Activated CD4-positive, alpha-beta T cell treated with anti-CD3 and anti-CD28 coated beads for 4 hours (primary cell): ENCODE measurements at regions not wholly inside any gene's neighbourhood (a gene's known extent, or its start where the extent isn't known, plus 50 kb on each side); places are given as distances from the start of the nearest gene placed in this dataset.

Source experiments
- DNase-seq, 2 donors: peaks; one replicate each; pipeline ENCODE4 v3.0.0-alpha.2; 2020

DNA sequence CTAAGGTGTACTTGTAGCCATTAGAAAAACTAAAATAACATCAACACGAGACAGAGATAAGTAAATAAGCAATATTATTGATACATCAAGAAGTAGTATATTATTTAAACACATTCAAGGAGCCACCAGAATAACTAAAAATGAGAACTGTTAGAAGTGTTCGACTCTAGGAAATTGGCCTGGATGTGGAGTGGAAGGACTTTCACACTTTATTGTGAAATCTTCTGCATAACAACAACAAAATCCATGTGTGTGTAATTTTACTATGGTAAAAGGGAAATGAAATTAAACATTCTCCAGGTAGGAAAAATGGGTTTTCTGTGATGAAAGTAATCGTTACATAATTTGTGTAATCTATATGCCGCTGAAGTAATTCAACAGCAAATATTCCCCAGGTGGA, 96.3 kb upstream of the RNF152 start:
- no peak for DNase-seq

DNA sequence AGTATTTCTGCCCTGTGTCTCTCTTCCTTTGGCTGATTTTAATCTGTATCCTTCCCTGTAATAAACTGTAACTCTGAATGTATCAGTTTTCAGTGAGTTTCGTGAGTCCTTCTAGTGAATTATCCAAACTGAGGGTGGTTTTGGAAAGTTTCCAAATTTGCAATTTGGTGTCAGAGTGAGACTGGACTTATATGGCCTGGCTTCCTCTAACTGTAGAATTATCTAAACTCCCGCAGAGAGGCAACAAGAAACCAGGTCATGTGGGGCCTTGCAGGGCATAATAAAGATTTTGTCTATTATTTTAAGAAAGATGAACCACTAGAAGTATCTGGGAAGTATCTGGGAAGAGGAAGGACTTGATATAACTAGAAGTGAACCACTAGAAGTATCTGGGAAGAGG, 95.3 kb upstream of the RNF152 start:
- no peak for DNase-seq

DNA sequence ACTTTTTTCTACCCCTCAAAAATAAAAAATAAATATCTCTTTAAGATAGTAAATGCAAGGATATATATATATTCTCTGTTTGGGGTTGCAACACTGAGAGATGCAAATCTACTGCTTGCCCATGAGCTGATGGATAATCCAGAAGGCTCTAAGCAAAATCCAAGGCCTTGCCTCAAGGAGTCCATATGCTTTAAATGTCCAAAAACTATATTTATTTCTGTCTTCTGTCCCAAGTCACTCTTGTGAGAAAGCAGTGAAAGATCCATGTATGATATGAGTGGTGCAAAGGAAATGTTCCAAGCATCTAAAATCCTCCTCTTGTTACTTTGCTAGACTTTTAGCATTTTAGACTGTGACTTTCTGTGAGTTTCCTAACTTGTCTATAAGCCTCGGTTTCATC, 92.9 kb upstream of the RNF152 start:
- DNase-seq: no peak

DNA sequence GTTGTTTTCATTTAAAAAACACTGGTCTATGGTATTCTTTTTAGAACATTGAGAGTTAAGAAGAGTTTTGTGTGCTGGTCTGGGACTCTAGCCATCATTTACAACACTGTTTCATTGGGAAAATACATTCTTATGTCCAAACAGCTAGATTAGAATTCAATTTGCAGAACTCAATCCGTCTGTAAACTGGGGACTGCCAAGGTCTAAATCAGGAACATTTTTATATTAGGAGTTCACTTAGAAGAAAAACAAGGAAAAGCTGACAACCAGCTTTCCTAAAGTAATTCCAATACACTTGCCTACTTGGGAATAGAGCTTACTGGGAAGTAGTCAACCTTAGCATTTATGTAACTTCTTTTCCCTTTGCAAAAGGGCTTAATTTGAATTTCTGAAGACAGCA, 91.5 kb upstream of the RNF152 start:
- DNase-seq: no peak

DNA sequence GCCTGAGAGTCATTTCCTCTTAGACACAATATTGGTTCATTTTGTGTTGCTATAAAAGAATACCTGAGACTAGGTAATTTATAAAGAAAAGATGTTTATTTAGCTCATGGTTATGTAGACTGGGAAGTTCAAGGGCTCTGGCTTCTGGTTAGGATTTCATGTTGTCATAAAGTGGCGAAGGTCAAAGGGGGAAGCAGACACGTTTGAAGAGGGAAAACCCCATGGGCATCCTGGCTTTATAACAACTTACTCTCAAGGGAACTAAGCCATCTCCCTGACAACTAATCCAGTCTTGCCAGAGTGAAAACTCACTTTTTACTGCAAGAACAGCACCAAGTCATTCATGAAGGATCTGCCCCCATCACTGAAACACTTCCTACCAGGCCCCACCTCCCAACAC, 89.7 kb upstream of the RNF152 start:
- DNase-seq: no peak

DNA sequence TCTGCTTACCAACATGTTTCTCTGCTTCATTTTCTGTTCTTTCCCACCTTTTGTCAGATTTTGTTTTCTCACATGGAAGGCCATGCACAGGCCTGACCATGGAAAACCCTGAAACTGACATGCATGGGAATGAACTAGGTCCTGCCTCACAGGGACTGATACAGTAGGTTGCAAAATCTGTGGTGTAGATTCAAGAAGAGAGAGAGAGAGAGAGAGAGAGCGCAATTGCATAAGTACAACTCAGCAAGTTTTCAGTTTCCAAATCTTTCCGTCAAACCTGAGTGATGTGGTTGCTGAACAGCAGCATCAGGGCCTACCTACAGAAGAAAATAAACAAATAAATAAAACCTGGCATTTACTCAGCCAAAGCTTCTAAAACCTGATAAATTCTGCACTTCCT, 87.5 kb upstream of the RNF152 start:
- DNase-seq: no peak

DNA sequence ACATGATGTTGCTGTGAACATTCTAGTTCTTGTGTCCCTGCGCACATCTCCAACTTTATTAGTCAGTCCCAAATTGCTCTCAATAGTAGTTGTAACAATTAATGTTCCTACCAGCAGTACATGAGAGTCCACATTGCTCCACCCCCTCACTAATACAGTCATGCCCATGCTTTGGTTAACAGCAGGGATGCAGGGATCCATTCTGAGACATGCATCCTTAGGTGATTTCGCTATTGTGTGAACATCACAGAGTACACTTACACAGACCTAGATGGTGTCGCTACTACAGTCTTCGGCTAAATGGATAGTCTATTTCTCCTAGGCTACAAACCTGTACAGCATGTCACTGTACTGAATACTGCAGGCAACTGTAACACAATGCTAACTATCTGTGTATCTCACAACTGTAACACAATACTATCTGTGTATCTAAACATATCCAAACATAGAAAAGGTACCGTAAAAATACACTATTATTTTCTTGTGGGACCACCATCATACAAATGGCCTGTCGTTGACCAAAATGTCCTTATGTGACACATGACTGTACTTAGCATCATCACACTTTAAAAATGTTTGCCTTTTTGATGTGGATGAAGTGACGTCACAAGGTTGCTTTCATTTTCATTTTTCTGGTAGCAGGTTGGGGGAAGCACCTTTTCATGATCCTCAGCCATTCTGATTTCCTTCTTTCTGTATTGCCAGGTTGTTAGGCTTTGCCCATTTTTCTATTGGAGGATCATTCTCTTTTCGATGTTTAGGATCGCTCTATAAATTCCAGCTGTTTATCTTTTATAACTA, 82.9 kb upstream of the RNF152 start:
- peak; percentile 14 to 38 for DNase-seq

DNA sequence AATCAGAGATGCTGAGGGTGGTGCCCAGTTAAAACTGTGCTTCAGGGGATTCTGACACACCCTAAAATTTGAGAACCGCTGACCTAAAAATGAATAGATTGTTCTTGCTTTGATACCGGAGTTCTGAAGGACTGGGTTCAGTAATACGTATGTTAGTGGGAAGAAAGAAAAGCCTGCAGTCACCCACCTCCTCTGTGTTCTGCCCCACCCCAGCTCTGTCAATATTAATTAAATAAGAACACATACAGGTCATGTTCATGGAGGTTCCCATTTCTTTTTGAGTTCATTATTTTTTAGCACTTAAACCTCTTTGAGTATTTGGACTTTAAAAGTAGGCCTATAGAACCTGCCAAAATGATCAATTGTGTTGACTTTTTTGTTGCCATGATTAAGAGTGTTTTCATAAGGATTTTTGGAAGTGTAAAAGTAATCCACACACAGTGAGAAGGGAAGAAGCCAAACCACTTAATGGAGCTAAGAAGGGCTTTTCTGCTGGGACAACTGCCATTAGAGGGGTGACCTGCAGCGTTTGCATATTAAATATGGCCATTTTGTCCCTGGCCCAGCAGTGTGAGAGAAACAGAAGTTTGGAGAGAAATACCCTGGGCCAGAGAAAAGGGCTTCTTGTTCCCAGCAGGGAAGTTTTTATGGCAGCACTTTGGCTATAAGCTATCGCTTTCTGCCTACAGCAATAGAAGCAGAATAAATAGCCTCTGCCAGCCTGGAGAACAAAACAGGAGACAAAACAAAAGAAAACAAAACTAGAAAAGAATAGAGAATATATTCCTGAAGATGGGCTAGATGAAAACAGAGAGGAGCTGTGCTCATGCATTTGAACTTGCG, 80.7 kb upstream of the RNF152 start:
- DNase-seq: no peak

DNA sequence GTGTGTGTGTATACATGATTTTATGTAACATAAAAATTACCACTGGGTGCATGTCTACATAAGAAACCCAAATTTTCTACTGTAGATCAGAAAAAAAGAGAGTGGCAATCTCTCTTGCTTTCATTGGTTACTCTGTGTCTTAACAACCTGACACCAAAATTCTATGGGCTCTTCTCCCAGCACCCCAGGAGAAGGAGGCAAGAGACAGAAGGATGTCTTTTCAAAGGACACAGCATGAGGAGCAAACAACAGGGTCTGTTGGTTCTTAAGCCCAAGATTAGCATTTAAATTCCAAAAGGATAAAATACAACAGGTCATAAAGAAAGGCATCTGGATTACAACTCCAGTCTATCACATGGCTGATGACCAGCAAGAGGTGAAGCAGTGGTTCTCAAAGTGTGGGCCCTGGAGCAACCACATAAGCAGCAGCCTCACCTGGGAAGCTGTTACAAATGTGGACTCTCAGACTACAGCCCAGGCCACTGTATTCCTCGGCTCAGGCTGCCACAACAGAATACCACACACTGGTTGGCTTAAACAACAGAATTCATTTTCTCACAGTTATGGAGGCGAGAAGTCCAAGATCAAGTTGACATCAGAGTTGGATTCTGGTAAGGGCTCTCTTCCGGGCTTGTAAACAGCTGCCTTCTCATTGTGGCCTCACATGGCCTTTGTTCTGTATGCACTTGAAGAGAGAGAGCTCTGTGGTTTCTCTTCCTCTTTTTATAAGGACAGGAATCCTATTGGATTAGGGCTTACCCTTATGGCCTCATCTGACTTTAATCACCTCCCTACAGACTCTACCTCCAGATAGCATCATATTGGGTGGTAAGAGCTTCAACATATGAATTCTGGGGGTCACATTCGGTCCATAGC, 79.8 kb upstream of the RNF152 start:
- no peak for DNase-seq

DNA sequence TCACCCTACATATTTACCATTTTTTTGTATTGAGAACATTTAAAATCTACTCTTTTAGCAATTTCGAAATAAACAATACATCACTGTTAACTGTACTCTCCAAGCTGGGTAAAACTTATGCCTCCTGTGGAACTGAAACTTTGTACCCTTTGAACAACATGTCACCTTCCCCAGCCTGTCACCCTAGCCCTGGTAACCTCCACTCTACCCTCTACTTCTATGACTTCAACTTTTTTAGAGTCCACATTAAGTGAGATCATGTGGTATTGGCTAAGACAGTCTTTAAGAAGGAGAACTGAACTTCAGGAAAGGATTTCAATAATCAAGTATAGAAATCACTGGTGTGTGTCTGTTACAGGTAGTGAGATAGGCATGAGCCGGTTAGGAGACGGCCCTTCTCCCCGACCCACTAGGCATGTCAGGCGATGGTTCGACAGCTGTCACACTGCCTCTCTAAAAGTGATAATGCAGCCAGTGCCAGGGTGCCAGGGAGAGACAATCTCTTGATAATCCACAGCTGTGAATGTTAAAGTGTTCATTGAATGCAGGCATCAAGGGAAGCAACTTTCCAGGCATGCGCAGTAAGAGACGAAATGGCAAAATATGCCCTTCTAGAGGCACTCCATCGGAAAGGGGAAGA, 74.6 kb upstream of the RNF152 start:
- DNase-seq: no peak

DNA sequence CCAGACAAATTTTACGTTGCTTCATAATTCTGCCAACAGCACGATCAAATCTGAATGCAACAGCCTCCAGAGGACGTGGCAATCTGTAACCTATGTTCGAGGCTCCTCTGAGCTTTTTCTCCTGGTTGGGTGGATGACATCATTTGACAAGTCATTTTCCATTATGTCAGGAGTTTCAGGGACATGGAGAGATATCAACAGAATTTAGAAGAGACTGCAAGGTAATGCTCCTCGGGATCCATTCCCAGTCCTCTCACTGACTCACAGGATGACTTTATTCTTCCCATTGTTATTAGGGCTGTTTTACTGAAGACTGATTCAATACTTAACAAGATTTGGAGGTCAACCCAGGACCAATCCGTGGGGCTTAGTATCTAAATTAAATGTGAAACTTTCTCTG, 72.5 kb upstream of the RNF152 start:
- no peak for DNase-seq

DNA sequence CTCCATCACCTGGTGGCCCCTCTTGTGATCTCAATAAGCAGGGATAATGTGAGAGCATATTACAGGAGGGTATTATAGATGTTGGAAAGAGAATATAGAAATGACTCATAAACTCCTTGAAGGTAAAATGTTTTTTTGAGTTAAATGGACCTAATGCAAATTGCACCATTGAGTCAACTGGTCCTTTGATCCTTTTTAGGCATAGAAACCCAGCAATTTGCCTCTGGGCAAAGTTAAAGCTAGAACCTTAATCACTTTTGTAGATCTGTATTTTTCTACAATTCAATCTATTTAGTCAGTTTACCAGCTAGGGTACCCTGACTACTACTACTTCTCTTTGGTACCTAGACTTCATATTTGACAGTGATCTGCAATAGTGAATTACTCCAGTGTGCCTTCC, 71.8 kb upstream of the RNF152 start:
- DNase-seq: no peak

DNA sequence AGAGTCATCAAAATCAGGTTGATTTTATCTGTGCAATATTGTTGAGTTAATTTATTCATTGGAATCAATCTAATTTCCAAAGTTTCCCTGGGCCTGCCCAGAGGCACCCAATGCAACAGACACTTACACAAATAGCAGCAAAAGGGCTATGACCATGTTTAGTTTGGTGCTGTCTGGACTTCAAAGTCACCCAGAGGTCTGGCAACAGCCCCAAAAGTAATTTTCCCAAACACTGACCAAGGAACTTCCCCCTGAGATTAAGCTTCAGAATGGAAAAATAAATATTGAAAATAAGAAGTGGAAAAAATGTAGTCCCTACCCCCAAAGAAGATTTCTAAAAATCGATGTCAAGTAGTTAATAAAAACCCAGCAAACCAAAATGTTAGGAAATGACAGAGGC, 70.9 kb upstream of the RNF152 start:
- DNase-seq: no peak

DNA sequence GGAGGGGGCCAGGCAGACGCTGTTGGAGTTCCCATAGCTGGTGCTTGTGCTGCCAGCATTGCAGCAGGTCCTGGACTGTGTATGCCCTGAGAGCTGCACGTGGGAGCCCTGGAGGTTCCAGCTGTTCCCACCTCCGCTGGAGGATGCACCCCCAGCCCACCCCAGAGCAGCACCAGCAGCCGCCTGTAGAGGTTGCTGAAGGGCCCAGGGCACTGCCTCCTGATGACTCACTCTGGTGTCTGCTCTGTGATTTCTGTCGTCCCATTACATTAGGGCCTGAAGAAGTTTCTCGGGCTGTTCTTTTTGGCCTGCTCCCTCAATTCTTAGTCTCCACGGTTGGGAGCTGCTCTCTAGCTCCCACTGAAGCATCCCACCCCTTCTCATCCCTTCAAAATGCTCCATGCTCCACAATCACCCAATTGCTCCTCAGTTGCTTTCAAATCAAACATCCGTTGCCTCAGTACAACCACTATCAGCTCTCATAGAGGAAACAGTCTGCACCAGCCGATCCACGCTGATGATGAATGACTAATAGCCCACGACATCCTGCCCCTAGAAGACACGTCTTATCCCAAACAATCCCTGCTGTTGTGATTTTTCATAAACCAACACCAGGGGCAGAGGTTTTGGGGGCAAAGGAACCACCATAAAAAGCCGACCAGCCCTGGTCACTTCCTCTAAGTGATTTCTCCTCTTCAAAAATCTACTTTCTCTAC, 65.2 kb upstream of the RNF152 start:
- DNase-seq: no peak

DNA sequence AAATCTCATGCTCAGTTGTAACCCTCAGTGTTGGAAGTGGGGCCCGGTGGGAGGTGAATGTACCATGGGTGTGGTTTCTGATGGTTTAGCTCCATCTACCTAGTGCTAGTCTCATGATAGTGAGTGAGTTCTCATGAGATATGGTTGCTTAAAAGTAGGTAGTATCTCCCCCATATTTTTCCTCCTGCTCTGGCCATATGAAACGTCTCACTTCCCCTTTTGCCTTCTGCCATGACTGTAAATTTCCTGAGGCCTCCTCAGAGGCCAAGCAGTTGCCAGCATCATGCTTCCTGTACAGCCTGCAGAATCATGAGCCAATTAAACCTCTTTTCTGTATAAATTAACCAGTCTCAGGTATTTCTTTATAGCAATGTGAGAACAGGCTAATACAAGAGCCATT, 62.8 kb upstream of the RNF152 start:
- DNase-seq: no peak

DNA sequence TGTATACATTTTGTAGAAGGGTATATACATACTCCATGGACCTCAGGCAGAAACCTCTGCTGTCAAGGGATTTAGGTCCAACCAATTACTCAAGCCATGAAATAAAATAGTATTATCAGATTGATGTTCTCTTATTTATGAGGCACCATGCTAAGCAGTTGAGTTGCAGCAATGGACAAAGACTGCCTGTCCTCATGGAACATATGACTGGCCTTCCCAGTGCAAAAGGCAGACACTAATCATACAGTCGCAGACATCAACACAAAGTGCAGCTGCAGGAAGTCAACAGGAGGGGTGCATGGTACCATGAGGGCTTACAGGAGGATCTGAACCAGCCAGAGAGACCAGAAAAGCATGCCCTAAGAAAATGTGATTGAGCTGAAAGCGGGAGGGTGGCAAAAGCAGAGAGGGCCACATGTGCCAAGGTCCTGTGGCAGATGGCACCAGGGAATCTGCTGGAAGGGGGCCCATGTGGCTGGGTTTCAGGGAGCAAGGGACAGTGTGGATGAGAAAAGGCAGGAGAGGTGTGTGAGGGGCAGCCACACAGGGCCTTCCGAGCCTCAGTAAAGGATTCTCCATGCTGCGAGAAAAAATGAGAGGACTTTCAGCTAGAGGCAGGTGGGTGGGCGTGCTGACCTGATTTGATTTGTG, 61.4 kb upstream of the RNF152 start:
- no peak for DNase-seq

DNA sequence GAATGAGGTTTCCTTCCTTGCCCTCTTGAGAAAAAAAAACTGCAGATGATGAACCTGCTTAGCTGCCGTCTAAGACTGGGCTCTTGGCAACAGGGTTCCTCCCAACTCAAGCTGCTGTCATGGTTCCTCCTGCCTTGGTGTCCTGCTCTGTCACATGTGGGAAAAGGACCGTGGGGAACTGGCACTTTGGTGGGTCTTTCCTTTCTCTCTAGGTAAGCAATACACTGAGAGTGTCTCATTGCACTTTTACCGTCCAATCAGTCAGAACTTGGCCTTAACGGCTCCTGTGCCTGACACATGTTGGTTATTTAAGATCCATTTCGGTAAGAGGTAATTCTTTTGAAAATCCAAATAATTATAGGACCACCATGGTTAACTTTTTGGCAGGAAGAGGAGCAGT, 60.8 kb upstream of the RNF152 start:
- no peak for DNase-seq

DNA sequence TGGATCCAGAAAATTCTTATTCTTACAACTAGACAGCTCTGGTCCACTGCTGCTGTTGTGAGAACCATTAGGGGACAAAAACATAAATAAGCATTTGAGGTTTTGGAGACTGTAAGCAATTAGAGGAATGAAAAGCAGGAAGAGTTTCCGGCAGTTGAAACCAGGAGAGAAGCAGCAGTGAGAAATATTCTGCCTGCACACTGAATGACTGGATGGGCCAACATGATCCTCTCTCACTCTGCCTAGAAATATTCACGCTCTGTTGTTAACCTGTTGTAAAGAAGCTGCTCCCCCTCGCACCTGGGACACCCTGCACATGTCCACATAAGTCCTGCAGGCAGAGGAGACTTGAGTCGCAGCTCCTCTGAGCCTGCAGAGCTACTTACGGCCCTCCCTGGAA, 60.4 kb upstream of the RNF152 start:
- no peak for DNase-seq

DNA sequence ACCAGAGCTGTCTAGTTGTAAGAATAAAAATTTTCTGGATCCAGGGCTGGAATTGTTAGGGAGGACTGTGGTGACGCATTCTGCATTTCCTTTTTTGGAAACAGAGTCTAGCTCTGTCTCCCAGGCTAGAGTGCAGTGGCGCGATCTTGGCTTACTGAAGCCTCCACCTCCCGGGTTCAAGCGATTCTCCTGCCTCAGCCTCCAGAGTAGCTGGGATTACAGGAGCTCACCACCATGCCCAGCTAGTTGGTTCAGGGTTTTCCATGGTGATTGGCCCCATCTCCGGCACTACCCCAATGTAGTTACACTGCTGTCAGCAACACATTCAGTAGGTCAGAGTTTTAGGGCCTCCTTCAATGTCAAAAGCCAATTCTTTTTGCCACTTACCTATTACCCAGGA, 58.6 kb upstream of the RNF152 start:
- DNase-seq: no peak

DNA sequence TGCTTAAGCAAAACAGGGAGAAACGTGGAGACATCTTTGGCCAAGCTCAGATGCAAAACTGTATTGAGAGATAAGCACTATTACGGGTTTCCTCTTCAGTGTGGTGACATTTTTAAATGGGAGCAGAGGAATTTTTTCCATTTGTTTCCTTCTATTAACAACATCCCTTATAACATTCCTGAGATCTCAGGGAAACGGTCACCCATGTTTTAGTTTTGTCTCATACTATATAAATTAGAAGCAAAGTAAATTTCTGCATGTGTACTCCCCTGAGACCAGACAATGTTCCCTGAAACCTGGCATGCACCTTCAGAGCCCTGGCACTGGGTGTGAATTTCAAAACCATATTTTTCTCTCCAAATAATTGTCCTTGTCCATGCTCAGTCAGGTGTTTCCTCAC, 57.6 kb upstream of the RNF152 start:
- DNase-seq: no peak

DNA sequence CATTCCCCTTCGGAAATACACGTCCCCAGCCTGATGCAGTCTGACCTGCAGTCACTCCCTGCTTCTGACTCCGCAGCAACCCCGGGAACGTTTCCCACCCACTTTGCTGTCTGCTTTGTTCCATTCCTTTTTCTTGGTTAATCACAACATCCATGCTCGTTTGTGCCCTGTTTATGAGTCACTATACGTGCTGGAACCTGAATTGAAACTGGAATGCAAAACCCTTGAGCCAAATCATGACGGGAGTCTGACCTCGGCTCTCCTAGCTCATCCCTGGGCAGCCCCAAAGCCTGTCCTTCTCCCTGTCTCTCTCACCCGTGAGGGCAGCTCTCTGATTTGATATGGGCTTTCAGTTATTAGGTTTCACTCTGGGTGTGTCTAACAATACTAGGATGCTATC, 57.1 kb upstream of the RNF152 start:
- no peak for DNase-seq
